Lower leg skin (tissue), 3 donors: ENCODE measurements at regions not wholly inside any gene's neighbourhood (a gene's known extent, or its start where the extent isn't known, plus 50 kb on each side); places are given as distances from the start of the nearest gene placed in this dataset.

Source experiments
- CTCF ChIP-seq, 3 donors: fragments of 450-650 bp; IDR thresholded peaks; one replicate each; pipeline ENCODE4 v1.5.1; 2016; ENCODE audit warnings: antibody characterized with exemption in 3 of 3, mild to moderate bottlenecking in 3 of 3, moderate library complexity in 2 of 3
- POLR2A ChIP-seq, 2 donors: fragments of 450-650 bp; IDR thresholded peaks; one replicate each; pipeline ENCODE4 v1.6.1; 2016 to 2017; ENCODE audit warnings: antibody characterized with exemption in 2 of 2, mild to moderate bottlenecking in 1 of 2, moderate library complexity in 1 of 2

DNA sequence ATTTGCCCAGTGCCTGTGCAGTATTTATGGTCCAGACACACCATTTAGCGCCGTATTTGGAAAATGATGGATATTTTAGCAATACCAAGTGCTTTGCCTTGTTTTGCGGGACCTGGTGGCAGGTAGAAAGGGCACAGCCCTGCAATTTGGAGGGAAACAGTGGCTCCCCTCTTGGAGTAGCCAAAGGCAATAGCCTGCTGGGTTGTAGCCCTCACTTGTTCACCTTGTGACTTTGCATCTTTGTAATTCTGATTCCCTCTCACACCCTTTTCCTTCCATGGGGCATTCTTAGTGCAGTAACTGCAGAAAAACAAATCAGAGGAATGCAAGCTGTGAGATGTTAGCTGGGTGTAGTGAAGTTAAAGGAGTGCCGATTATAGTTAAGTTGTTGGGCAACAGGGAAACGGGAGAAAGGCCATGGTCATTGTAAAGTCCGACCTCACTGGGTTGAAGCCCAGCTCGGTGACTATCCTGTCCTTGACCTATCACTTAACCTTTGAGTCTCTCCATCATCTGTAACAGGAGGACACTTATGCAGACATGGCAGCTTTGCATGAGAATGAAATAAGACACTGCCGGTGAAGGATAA lies 131.0 kb upstream of the KLHL25 start:
- TF ChIP-seq CTCF (IDR thresholded peaks at IDR 0.05), result no peak
- no peak for TF ChIP-seq POLR2A (IDR thresholded peaks at IDR 0.05)
